SKM-1 treated with dmso at 0.1 percent for 144 hours (cell line): ENCODE measurements at regions not wholly inside any gene's neighbourhood (a gene's known extent, or its start where the extent isn't known, plus 50 kb on each side); places are given as distances from the start of the nearest gene placed in this dataset.
"Not testable (repeated sequence)": the region's sequence is repeated elsewhere in the genome, so short reads cannot be mapped to it uniquely, and the experiment has no call there.

Source experiments
- DNase-seq: peaks from one replicate; lab custom pipeline; 2025; ENCODE audit not compliant: unreplicated experiment; lab: John Stamatoyannopoulos, UW

DNA sequence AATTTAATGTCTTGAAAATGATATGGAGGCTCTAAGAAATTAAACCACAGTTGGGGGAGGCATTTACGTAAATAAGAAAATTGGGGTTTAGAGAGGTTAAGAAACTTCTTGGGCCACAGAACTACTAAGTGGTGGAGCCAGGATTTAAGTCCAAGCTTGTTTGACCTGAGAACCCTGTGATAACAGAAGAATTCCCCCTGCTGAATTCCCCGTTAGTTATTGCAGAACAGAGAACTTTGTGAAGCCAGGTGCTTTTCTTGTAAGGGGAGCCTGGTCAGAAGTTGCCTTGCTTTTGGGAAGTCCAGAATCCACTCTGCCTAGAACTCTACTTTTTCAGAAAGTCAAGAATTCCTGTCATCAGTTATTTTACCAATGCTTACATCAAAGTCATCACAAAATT is 309.3 kb upstream of the SEMA6A start:
- no peak for DNase-seq

DNA sequence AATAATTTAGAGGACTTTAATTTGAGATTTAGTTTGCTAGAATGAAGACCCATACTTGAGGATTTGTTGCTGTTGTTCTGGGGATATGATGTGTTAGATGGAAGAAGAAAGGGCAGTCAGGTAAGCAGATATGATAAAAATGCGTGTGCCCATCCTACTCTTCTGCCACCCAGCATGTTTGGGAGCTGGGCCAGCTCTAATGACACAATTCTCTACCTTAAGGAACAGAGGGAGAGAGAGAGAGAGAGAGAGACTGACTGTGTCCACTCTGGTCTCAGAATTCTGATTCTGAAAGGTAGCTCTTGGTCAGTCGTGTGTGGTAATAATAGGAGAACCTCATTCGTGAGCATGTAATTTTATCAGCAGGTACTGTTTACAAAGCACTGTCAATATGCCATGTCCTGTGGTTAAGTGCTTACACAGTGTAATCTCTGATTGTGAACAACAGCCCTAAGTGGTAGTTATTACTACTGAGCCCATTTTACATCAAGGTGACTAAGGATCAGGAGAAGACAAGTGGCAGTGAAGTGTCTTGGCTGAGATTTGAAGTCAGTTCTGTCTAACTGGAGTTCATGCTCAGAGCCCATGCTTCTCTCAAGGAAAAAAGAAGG is 307.4 kb upstream of the SEMA6A start:
- DNase-seq: no peak

GRCh38 chr5:116880601-116881000 is 306.0 kb upstream of the SEMA6A start:
- no peak for DNase-seq

DNA sequence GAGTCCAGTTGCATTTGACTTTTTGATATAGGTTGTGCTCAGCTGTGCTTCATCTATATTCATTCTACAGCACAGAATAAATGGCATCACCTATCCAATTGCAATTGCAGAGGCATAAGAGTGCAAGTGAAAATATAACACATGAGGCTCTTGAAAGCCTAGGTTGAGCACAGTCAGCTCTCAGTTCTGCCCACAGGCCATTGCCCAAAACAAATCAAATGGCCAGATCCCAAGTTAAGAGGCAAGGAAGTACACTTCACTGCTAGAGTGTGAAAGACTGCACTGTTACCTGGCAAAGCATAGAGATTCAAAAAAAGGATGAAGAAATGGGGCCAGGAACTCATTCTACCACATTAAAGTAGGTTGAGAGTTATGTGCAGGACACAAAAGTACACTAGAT is 305.5 kb upstream of the SEMA6A start:
- DNase-seq: no peak

DNA sequence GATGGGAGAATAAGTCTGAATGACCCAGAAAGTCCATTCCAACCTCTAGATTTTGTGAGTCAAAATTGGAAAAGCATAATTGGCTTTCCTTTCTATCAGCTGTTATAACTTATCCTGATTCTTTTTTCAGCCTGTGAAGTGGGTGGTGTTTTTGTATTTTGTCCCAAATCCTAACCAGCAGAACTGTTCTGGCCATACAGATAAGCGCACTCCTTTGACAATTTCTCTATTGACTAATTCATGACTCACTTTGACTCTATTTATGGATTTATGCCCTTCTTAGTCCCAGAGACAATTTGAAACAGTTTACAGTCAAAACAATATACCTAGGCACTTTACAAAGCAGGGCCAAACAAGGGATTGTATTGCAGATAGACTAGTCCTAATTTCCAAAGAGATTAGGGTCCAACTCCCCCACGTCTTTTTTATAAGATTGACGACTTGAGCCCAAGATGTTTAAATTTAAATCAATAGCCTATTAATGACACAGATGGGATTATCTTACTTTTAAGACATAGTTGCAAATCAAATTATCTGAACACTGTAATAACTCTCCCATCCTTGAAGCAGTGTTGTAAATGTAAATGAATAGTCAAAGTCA is 301.7 kb upstream of the SEMA6A start:
- no peak for DNase-seq

DNA sequence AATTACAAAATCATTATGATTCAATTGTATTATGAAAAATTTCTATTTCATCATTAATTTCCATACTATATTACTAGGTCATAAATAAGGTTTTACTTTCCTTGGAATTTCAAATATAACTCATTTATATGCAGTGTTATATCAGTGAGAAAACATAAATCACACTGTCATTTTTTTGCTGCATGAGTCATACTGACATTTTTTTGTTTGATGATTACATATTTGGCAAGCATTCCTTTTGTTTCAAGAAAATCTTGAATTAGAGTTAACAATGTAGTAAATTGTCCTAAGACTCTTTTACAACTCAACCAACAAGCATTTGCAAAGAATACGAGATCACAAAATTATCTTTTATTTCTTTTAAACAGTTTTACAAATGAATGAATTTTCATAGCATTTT is 298.4 kb upstream of the SEMA6A start:
- no peak for DNase-seq

GRCh38 chr5:116872486-116872885 is 297.9 kb upstream of the SEMA6A start:
- DNase-seq: no peak

DNA sequence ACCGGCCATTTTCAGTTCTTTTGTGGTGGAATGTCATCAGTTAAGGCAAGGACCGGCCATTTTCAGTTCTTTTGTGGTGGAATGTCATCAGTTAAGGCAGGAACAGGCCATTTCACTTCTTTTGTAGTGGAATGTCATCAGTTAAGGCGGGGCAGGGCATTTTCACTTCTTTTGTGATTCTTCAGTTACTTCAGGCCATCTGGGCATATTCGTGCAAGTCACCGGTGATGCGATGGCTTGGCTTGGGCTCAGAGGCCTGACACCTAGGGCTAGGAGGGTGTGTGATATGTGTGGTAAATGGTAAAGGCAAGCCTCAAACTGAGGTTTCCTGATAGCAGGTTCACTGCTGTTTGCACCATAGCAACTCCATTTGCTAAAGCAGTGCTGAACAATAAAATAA is 293.2 kb upstream of the SEMA6A start:
- not testable (repeated sequence) for DNase-seq

DNA sequence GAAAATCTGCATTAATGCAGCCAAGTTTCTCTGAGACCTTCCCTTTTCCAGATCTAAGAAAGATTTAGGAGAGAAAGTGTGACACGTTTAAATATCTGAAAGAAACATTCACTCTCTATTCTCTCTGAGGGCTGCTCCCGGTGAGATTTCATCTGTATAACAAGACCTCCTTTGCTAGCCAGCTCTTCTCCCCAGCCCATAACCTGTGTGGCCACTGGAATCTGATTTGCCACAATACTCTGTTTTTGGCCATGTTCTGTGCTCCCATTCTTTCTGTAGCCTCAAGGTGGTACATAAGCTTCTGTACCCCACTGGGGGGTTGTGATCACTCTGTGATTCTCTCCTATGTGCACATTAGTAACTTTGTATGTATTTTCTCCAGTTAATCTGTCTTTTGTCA is 291.0 kb upstream of the SEMA6A start:
- DNase-seq: no peak

GRCh38 chr5:116864838-116865190 is 290.2 kb upstream of the SEMA6A start:
- no peak for DNase-seq

DNA sequence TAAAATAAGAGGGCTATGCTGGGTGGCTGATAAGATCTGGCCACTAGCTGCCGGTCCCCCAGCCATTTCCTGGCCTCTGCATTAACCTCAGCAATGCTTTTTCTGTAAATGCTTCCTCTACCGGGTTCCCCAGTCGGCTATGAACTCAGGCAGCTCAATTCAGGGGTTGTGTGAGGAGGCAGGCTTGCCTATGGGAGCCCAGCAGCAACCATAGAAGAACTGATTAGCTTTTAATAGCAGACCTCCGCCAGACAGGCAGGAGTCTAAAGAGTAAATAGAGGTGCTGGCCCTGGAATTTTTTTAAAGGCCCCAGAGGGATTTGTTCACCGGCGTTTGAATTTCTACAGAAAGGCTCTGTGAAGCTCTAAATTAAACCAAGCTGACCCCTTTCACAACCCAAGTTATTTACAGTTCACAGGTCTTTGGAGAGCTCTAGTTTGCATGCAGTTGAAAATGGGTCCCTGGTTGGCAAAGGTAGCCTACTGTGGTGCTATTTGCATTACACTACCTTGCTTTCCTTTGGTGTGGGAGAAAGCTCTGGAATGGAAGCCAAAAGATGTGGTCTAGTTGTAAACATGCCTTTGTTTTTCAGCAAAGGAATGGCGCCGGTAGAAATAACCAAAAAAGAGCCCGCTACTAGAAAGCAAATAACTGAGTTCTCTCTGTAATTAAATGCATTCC is 289.7 kb upstream of the SEMA6A start:
- no peak for DNase-seq

GRCh38 chr5:116862632-116863455 is 288.2 kb upstream of the SEMA6A start:
- DNase-seq: no peak

- DNase-seq: no peak
These were observed 287.0 kb upstream of the SEMA6A start for GRCh38 chr5:116861666-116862065.

DNA sequence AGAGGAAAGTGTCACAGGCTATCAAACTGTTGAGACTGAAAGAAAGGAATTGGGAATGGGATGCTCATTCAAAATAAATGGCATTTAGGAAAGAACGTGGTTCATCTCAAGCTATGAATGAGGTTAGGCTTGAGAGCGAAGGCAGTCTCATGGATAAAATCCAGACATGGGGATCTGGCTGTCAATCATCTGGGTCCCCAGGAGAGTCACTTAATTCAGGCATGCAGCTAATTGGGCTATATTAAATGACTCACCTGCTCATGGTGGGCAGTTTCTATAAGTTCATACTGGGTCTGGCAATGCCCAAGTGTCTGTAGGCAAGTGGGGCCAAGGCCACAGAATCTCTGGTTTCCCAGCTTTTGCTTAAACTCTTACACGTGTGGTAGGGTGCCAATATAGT is 286.5 kb upstream of the SEMA6A start:
- DNase-seq: no peak

- no peak for DNase-seq
These were observed 285.2 kb upstream of the SEMA6A start for GRCh38 chr5:116859666-116860320.

- no peak for DNase-seq
These were observed 284.2 kb upstream of the SEMA6A start for GRCh38 chr5:116858705-116859333.

DNA sequence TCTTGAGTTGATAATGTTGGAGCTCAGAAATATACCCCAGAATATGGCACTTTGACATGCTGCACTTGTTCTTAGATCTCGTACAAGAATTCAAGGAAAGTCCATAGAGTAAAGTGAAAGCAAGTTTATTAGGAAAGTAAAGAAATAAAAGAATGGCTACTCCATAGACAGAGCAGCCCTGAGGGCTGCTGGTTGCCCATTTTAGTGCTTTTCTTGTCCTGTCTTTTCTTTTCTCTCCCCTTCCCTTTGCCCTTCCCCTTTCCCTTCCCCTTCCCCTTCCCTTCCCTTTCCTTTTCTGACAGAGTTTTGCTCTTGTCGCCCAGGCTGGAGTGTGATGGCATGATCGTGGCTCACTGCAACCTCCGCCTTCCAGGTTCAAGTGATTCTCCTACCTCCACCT is 283.4 kb upstream of the SEMA6A start:
- not testable (repeated sequence) for DNase-seq

GRCh38 chr5:116856271-116856670 is 281.6 kb upstream of the SEMA6A start:
- no peak for DNase-seq

DNA sequence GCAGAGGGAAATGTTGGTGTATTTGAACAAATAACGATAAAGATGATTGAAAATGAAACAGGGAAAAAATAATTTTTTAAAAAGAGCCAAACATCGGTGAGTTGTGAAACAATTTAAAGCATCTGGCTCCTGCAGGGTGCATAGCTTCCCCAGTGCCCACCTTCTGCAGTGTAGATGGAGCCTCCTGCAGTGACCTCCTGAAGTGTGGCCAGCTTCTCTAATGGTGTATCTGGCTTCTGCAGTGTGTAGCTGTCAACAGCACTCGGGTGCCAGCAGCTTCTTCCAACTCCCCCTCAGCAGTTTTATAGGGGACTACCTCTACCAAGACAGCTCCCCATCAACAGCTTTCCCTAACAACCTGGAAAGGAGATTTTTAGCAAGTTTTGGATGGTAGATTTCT is 279.4 kb upstream of the SEMA6A start:
- DNase-seq: no peak

DNA sequence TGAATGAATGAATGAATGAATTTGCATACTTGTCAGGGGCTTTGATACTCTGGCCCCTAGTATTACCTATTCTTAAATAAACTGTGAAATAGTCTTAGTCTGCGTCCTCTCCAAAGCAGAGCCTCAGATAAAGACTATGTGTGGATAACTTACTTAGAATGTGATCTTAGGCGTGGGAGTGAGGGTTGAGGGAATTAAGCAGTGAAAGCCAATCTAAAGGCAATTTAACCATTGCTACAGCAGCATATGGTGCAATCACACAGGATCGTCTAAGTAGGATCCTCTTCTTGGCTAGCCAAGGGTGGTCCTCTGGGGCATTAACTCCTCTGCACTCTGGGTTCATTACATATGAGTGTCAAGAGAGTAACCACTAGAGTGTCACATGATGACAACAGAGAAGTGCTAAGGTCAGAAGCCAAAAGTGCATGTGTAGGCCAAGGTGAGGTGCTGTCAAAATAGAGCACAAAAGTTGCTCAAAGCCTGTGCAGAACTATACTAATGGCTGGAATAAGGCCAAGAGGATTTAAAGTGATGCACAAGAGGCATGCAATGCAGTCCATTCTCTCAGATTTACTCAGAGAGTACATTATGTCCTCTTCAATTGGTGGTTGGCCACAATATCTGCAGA is 274.4 kb upstream of the SEMA6A start:
- DNase-seq: no peak
